A549 (cell line): ENCODE measurements at regions not wholly inside any gene's neighbourhood (a gene's known extent, or its start where the extent isn't known, plus 50 kb on each side); places are given as distances from the start of the nearest gene placed in this dataset.

Experiments used
- BHLHE40 ChIP-seq: IDR thresholded peaks from 2 replicates; pipeline ENCODE4 v1.6.1; 2012; ENCODE audit warnings: low read depth, low read length, inconsistent platforms
- EP300 ChIP-seq, 2 experiments: fragments of >200 bp; sonication (Bioruptor Twin); formaldehyde crosslinking; IDR thresholded peaks; 2 replicates in 1 of 2; 3 replicates in 1 of 2; pipeline ENCODE4 v1.6.1; 2016 to 2017
- MAFK ChIP-seq: fragments of 450-650 bp; IDR thresholded peaks from 2 replicates; pipeline ENCODE4 v1.6.1; 2014; ENCODE audit not compliant: partially characterized antibody
- POLR2A ChIP-seq: IDR thresholded peaks from 2 replicates; pipeline ENCODE4 v1.6.1; 2012; ENCODE audit warnings: mild to moderate bottlenecking, low read length
- RAD21 ChIP-seq, 2 experiments: fragments of >200 bp in 1 of 2; sonication (Bioruptor Twin) in 1 of 2; formaldehyde crosslinking in 1 of 2; IDR thresholded peaks in 1 of 2; conservative IDR thresholded peaks in 1 of 2; 2 replicates in 1 of 2; 3 replicates in 1 of 2; pipeline ENCODE4 v1.6.1; 2012 to 2018; ENCODE audit warnings: inconsistent platforms in 1 of 2
- TFCP2L1 ChIP-seq: fragments of 250-450 bp; sonication (Bioruptor Pico); IDR thresholded peaks from 2 replicates; pipeline ENCODE4 v1.5.0; 2021; ENCODE audit warnings: mild to moderate bottlenecking
- TP53 ChIP-seq: fragments of 250-450 bp; sonication (Bioruptor Pico); IDR thresholded peaks from 2 replicates; pipeline ENCODE4 v1.5.0; 2021; ENCODE audit warnings: mild to moderate bottlenecking, moderate library complexity
- ZNF302 ChIP-seq: fragments of 250-450 bp; sonication (Bioruptor Pico); IDR thresholded peaks from 2 replicates; pipeline ENCODE4 v1.9.0; 2021; ENCODE audit warnings: inconsistent platforms, mild to moderate bottlenecking, moderate library complexity
- TF ChIP-seq, protein P1 (sequence below): IDR thresholded peaks from 2 replicates; pipeline ENCODE4 v1.6.1; 2012
- TF ChIP-seq, protein P2 (sequence below): fragments of >200 bp; sonication (Bioruptor Twin); formaldehyde crosslinking; IDR thresholded peaks from 3 replicates; pipeline ENCODE4 v1.5.1; 2016

GRCh38 chr1:212224102-212224501 lies 61.1 kb upstream of the PPP2R5A start:
- TF ChIP-seq, protein P1, sequence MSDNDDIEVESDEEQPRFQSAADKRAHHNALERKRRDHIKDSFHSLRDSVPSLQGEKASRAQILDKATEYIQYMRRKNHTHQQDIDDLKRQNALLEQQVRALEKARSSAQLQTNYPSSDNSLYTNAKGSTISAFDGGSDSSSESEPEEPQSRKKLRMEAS = no peak
- TF ChIP-seq POLR2A = no peak
- TF ChIP-seq, protein P2, sequence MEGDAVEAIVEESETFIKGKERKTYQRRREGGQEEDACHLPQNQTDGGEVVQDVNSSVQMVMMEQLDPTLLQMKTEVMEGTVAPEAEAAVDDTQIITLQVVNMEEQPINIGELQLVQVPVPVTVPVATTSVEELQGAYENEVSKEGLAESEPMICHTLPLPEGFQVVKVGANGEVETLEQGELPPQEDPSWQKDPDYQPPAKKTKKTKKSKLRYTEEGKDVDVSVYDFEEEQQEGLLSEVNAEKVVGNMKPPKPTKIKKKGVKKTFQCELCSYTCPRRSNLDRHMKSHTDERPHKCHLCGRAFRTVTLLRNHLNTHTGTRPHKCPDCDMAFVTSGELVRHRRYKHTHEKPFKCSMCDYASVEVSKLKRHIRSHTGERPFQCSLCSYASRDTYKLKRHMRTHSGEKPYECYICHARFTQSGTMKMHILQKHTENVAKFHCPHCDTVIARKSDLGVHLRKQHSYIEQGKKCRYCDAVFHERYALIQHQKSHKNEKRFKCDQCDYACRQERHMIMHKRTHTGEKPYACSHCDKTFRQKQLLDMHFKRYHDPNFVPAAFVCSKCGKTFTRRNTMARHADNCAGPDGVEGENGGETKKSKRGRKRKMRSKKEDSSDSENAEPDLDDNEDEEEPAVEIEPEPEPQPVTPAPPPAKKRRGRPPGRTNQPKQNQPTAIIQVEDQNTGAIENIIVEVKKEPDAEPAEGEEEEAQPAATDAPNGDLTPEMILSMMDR = no peak
- TF ChIP-seq TFCP2L1 = no peak
- TF ChIP-seq TP53 (CRISPR knock-in tag) = no peak
- TF ChIP-seq ZNF302 (CRISPR knock-in tag) = no peak
- TF ChIP-seq BHLHE40 = no peak
- no peak for TF ChIP-seq RAD21 (conservative IDR thresholded peaks at IDR 0.05 in 1 of 2, IDR thresholded peaks at IDR 0.05 in 1 of 2)
- TF ChIP-seq MAFK = no peak
- TF ChIP-seq EP300 (IDR thresholded peaks at IDR 0.05) = no peak
